Aorta (tissue), 5 donors: ENCODE measurements at regions not wholly inside any gene's neighbourhood (a gene's known extent, or its start where the extent isn't known, plus 50 kb on each side); places are given as distances from the start of the nearest gene placed in this dataset.

Source experiments
- ATAC-seq: fragments of 200-7000 bp; cut with Tn5 transposase; one replicate; pipeline ENCODE4 v1.9.1; 2022; ENCODE audit warnings: moderate library complexity; ENCODE audit not compliant: low FRiP score
- DNase-seq, 2 donors: peaks; one replicate each; pipeline ENCODE4 v3.0.0-alpha.2; 2020
- H3K27ac ChIP-seq, 2 donors: one replicate each; pipeline ENCODE4 v1.5.1; 2013; ENCODE audit warnings: low read length in 2 of 2, mild to moderate bottlenecking in 2 of 2, moderate library complexity in 2 of 2, control low read depth in 1 of 2, inconsistent platforms in 1 of 2, low read depth in 1 of 2
- H3K27me3 ChIP-seq, 2 donors: one replicate each; pipeline ENCODE4 v1.6.1; 2013; ENCODE audit warnings: control low read depth in 1 of 2, low read length in 1 of 2, mild to moderate bottlenecking in 1 of 2, moderate library complexity in 1 of 2; ENCODE audit not compliant: insufficient read depth in 2 of 2, control insufficient read depth in 1 of 2
- H3K36me3 ChIP-seq, 2 donors: one replicate each; pipeline ENCODE4 v1.6.1; 2013; ENCODE audit warnings: control low read depth in 1 of 2, low read length in 1 of 2, mild to moderate bottlenecking in 1 of 2; ENCODE audit not compliant: insufficient read depth in 2 of 2, control insufficient read depth in 1 of 2
- H3K4me1 ChIP-seq, 2 donors: one replicate each; pipeline ENCODE4 v1.6.1; 2013; ENCODE audit warnings: low read length in 2 of 2, control low read depth in 1 of 2, mild to moderate bottlenecking in 1 of 2, moderate library complexity in 1 of 2; ENCODE audit not compliant: insufficient read depth in 2 of 2, control insufficient read depth in 1 of 2
- H3K4me3 ChIP-seq, 2 donors: one replicate each; pipeline ENCODE4 v1.5.1; 2013; ENCODE audit warnings: low read length in 2 of 2, control low read depth in 1 of 2, mild to moderate bottlenecking in 1 of 2
- H3K9me3 ChIP-seq: one replicate; pipeline ENCODE4 v1.6.1; 2013; ENCODE audit warnings: mild to moderate bottlenecking, low read length; ENCODE audit not compliant: control insufficient read depth
- WGBS, 2 donors: extraction: QIAGEN DNeasy Blood & Tissue Kit; methylation state at CpG; one replicate each; pipeline ENCODE4 v1.1.7; 2013; 5-methylcytosine and 5-hydroxymethylcytosine counted together
- intact Hi-C, 2 donors: fragments of 100-400 bp; cut with DNase I; formaldehyde crosslinking; loops; one replicate each; pipeline versions ENCODE4 v1.14.2 to v1.15.0; 2022
- donor health status: healthy with polysubstance abuse.
- donor health status: Bipolar disorder and iron deficiency.
- donor health status: DM: no; HTN: no; CAD: no.
- donor health status: DM: no; HTN: no; CAD: no.
- donor health status: DM: yes; HTN: yes; CAD: no.

- no peaks in the 10 kb centered on the region for H3K27me3 ChIP-seq
- 79 to 80% methylated on average over 6 of the region's 6 CpGs for WGBS, 2 donors
- no peak overlapping the region for H3K27ac ChIP-seq
- H3K4me1 ChIP-seq, result no peaks in the 10 kb centered on the region
- intact Hi-C loops, result no loop called here
- DNase-seq (no peak), ATAC-seq (no peak)
- no peak overlapping the region for H3K4me3 ChIP-seq
- H3K9me3 ChIP-seq, result no peaks in the 10 kb centered on the region
- no peaks in the 10 kb centered on the region for H3K36me3 ChIP-seq
These were observed 204.2 kb upstream of the TBC1D5 start for GRCh38 chr3:17946619-17947018.

- Histone ChIP-seq H3K9me3 (no peaks in the 10 kb centered on the region), H3K4me1 (no peaks in the 10 kb centered on the region), H3K36me3 (no peaks in the 10 kb centered on the region), H3K4me3 (no peak overlapping the region), H3K27ac (no peak overlapping the region), H3K27me3 (no peaks in the 10 kb centered on the region)
- intact Hi-C loops, result no loop called here
- DNase-seq, result no peak
- ATAC-seq, result no peak
- WGBS, 2 donors, result 64 to 65% methylated on average over 6 of the region's 6 CpGs
These were observed 203.5 kb upstream of the TBC1D5 start for GRCh38 chr3:17945799-17946399.

- H3K27ac ChIP-seq, result no peak overlapping the region
- H3K27me3 ChIP-seq, result no peaks in the 10 kb centered on the region
- no peak for ATAC-seq
- no peaks in the 10 kb centered on the region for H3K36me3 ChIP-seq
- H3K9me3 ChIP-seq, result no peaks in the 10 kb centered on the region
- no peaks in the 10 kb centered on the region for H3K4me1 ChIP-seq
- H3K4me3 ChIP-seq, result no peak overlapping the region
- DNase-seq, result no peak
- 27 to 39% methylated on average over 2 of the region's 2 CpGs for WGBS, 2 donors
- intact Hi-C loops, result no loop called here
These were observed 202.8 kb upstream of the TBC1D5 start for GRCh38 chr3:17945018-17945798.

GRCh38 chr3:17942856-17943255 lies 200.4 kb upstream of the TBC1D5 start:
- intact Hi-C loops, result no loop called here
- Histone ChIP-seq H3K27me3 (no peaks in the 10 kb centered on the region), H3K27ac (no peak overlapping the region), H3K4me3 (no peak overlapping the region), H3K36me3 (no peaks in the 10 kb centered on the region), H3K9me3 (no peaks in the 10 kb centered on the region), H3K4me1 (no peaks in the 10 kb centered on the region)
- no peak for ATAC-seq
- no peak for DNase-seq
- WGBS, 2 donors, result 69 to 72% methylated on average over 2 of the region's 2 CpGs

GRCh38 chr3:17941766-17942165 lies 199.3 kb upstream of the TBC1D5 start:
- no peaks in the 10 kb centered on the region for H3K36me3 ChIP-seq
- no peak for ATAC-seq
- no peaks in the 10 kb centered on the region for H3K9me3 ChIP-seq
- intact Hi-C loops, result no loop called here
- no peaks in the 10 kb centered on the region for H3K27me3 ChIP-seq
- no peak overlapping the region for H3K27ac ChIP-seq
- no peak overlapping the region for H3K4me3 ChIP-seq
- H3K4me1 ChIP-seq, result no peaks in the 10 kb centered on the region
- DNase-seq, result no peak

GRCh38 chr3:17941152-17941551 lies 198.7 kb upstream of the TBC1D5 start:
- no peaks in the 10 kb centered on the region for H3K4me1 ChIP-seq

GRCh38 chr3:17939157-17939556 lies 196.7 kb upstream of the TBC1D5 start:
- Histone ChIP-seq H3K27me3 (no peaks in the 10 kb centered on the region), H3K4me1 (no peaks in the 10 kb centered on the region), H3K9me3 (no peaks in the 10 kb centered on the region), H3K36me3 (no peaks in the 10 kb centered on the region), H3K4me3 (no peak overlapping the region), H3K27ac (no peak overlapping the region)
- WGBS, 2 donors, result 95 to 97% methylated on average over 16 of the region's 16 CpGs
- DNase-seq (no peak), ATAC-seq (no peak)
- intact Hi-C loops, result no loop called here

More at GRCh38 chr3:17941152-17941551, 198.7 kb upstream of the TBC1D5 start:
- Histone ChIP-seq H3K9me3 (no peaks in the 10 kb centered on the region), H3K36me3 (no peaks in the 10 kb centered on the region), H3K4me3 (no peak overlapping the region), H3K27ac (no peak overlapping the region), H3K27me3 (no peaks in the 10 kb centered on the region)
- intact Hi-C loops, result no loop called here
- 89 to 99% methylated on average over 2 of the region's 2 CpGs for WGBS, 2 donors
- DNase-seq (no peak), ATAC-seq (no peak)

- H3K27ac ChIP-seq, result no peak overlapping the region
- no peaks in the 10 kb centered on the region for H3K36me3 ChIP-seq
- intact Hi-C loops, result no loop called here
- H3K4me1 ChIP-seq, result no peaks in the 10 kb centered on the region
- H3K27me3 ChIP-seq, result no peaks in the 10 kb centered on the region
- ATAC-seq (no peak), DNase-seq (no peak)
- H3K9me3 ChIP-seq, result no peaks in the 10 kb centered on the region
- no peak overlapping the region for H3K4me3 ChIP-seq
- WGBS, 2 donors, result 47 to 48% methylated on average over 3 of the region's 3 CpGs
These were observed 195.9 kb upstream of the TBC1D5 start for GRCh38 chr3:17938313-17938712.
